ENCODE measurements at regions not wholly inside any gene's neighbourhood (a gene's known extent, or its start where the extent isn't known, plus 50 kb on each side); places are given as distances from the start of the nearest gene placed in this dataset.

- peak; percentile 60 for DNase-seq
Measured at GRCh38 chr10:35912615-35913569, 270.8 kb upstream of the FZD8 start.

GRCh38 chr10:35911954-35912353, 269.9 kb upstream of the FZD8 start:
- no peak for DNase-seq

- no peak for DNase-seq
Measured at GRCh38 chr10:35911233-35911632, 269.1 kb upstream of the FZD8 start.

- no peak for DNase-seq
Measured at GRCh38 chr10:35910234-35910633, 268.1 kb upstream of the FZD8 start.

- DNase-seq: no peak
Measured at GRCh38 chr10:35909121-35909720, 267.1 kb upstream of the FZD8 start.

- DNase-seq: no peak
Measured at GRCh38 chr10:35908451-35908850, 266.4 kb upstream of the FZD8 start.

GRCh38 chr10:35907548-35907947, 265.5 kb upstream of the FZD8 start:
- no peak for DNase-seq

- no peak for DNase-seq
Measured at GRCh38 chr10:35906155-35906554, 264.1 kb upstream of the FZD8 start.

- DNase-seq: no peak
Measured at GRCh38 chr10:35903021-35903420, 260.9 kb upstream of the FZD8 start.

- peak; percentile 28 for DNase-seq
Measured at GRCh38 chr10:35898716-35899440, 256.8 kb upstream of the FZD8 start.

- no peak for DNase-seq
Measured at GRCh38 chr10:35896001-35896400, 253.9 kb upstream of the FZD8 start.

- DNase-seq: no peak
Measured at GRCh38 chr10:35895331-35895730, 253.2 kb upstream of the FZD8 start.

GRCh38 chr10:35892526-35892925, 250.4 kb upstream of the FZD8 start:
- no peak for DNase-seq

- no peak for DNase-seq
Measured at GRCh38 chr10:35890676-35891495, 248.8 kb upstream of the FZD8 start.

GRCh38 chr10:35889971-35890675, 248.0 kb upstream of the FZD8 start:
- DNase-seq: no peak

- no peak for DNase-seq
Measured at GRCh38 chr10:35889226-35889625, 247.1 kb upstream of the FZD8 start.

GRCh38 chr10:35888400-35888799, 246.3 kb upstream of the FZD8 start:
- no peak for DNase-seq

GRCh38 chr10:35887685-35888084, 245.6 kb upstream of the FZD8 start:
- no peak for DNase-seq

- no peak for DNase-seq
Measured at GRCh38 chr10:35885076-35885475, 243.0 kb upstream of the FZD8 start.

- DNase-seq: no peak
Measured at GRCh38 chr10:35884657-35885071, 242.6 kb upstream of the FZD8 start.

- peak; percentile 5 for DNase-seq
Measured at GRCh38 chr10:35882422-35883150, 240.5 kb upstream of the FZD8 start.
